Mesenteric fat pad (tissue), 1 donor: ENCODE measurements at regions not wholly inside any gene's neighbourhood (a gene's known extent, or its start where the extent isn't known, plus 50 kb on each side); places are given as distances from the start of the nearest gene placed in this dataset.

Experiments used
- DNase-seq: peaks from one replicate; pipeline ENCODE4 v3.0.0-alpha.2; 2020; ENCODE audit warnings: low spot score
- donor health status: DM: yes; HTN: yes; CAD: no.

DNA sequence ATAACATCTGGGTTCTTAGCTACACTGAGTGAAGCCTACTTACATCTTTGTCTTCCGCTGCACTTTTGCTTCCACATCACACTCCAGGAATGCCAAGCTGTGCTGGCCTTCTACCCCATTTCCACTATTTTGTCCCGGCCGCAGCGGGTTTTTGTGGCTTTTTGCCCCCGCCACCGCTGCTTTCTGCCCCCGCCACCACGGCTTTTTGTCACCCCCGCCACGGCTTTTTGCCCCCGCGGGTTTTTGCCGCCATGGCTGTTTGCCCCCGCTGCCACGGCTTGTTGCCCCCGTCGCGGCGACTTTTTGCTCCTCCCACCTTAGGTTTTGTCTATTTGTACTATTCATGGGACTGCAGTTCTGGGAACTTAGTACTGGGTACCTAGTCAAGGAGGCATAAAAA, 875.4 kb downstream of the ZNF37A start:
- DNase-seq = peak; percentile 82

GRCh38 chr10:38979535-38979934, 885.4 kb downstream of the ZNF37A start:
- no peak for DNase-seq
